ENCODE measurements at regions not wholly inside any gene's neighbourhood (a gene's known extent, or its start where the extent isn't known, plus 50 kb on each side); places are given as distances from the start of the nearest gene placed in this dataset.
"Not testable (repeated sequence)": the region's sequence is repeated elsewhere in the genome, so short reads cannot be mapped to it uniquely, and the experiment has no call there.

DNA sequence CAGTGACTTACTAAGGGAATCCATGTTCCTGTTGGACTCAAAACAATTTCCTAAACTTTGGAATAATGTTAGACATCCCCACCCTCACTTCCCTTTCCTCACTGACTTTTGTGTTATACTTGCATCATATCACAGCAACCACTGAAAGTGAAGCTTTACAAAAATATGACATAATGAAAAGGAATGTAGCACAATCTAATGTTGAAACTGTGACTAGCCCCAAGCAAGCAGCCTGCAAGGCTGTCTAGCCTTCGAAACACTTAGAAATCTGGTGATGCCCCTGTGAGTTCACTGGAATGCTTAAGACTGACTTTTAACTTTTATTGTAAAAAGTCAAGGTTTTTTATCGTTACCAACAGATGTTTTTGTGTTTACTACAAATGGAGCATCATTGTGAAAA is 203.7 kb upstream of the ZNF385D start:
- H3K36me3 ChIP-seq (ENCODE audit: insufficient read depth, low read length), result no peaks in the 10 kb centered on the region
- H3K4me1 ChIP-seq (ENCODE audit: insufficient read depth, low read length), result peaks cover 8% of the 10 kb centered on the region
- no peaks in the 10 kb centered on the region for H3K27me3 ChIP-seq (ENCODE audit: insufficient read depth, low read length)
- H3K4me3 ChIP-seq (ENCODE audit: low read length), result no peak overlapping the region
- no peak overlapping the region for H2AFZ ChIP-seq (ENCODE audit: low read depth, low read length)
- H3K9me3 ChIP-seq (ENCODE audit: low read length), result no peaks in the 10 kb centered on the region

DNA sequence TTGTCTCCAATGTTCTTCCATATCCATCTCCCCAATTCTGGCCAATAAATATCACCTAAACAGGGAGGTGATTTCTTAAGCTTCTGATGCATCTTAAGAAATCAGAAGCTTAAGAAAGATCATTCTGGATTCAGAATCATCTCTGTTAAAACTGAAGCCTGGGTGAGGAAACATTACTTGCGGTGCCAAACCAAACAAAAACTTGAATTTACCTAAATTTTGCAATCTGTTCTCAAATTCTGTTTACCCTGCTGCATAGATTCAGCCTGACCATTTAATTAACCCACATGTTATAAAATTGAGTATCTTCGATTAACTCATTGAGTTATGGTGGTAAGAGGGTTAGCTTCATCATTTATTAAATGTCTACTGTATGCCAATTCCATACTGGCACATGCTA is 204.4 kb upstream of the ZNF385D start:
- no peaks in the 10 kb centered on the region for H3K9me3 ChIP-seq (ENCODE audit: low read length)

DNA sequence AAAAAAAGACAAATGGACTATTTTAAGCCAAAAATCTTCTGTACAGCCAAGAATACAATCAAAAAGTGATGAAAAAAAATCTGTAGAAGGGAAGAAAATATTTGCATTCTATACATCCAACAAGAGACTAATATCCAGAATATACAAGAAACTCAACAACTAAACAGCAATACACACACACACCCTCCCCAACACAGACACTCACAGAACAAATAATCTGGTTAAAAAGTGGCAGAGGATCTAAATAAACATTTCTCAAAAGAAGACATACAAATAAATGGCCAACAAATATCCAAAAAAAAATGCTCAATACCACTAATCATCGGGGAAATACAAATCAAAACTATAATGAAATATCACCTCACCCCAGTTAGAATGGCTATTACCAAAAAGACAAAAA is 209.0 kb upstream of the ZNF385D start:
- Histone ChIP-seq H3K4me1 (ENCODE audit: insufficient read depth, low read length) (no peaks in the 10 kb centered on the region), H3K36me3 (ENCODE audit: insufficient read depth, low read length) (no peaks in the 10 kb centered on the region), H3K27me3 (ENCODE audit: insufficient read depth, low read length) (no peaks in the 10 kb centered on the region), H3K4me3 (ENCODE audit: low read length) (no peak overlapping the region), H3K9me3 (ENCODE audit: low read length) (no peaks in the 10 kb centered on the region), H2AFZ (ENCODE audit: low read depth, low read length) (no peak overlapping the region)

More for the DNA sequence above, 204.4 kb upstream of the ZNF385D start:
- Histone ChIP-seq H3K4me3 (ENCODE audit: low read length) (no peak overlapping the region), H3K27me3 (ENCODE audit: insufficient read depth, low read length) (no peaks in the 10 kb centered on the region), H2AFZ (ENCODE audit: low read depth, low read length) (no peak overlapping the region), H3K4me1 (ENCODE audit: insufficient read depth, low read length) (peaks cover 8% of the 10 kb centered on the region), H3K36me3 (ENCODE audit: insufficient read depth, low read length) (no peaks in the 10 kb centered on the region)

DNA sequence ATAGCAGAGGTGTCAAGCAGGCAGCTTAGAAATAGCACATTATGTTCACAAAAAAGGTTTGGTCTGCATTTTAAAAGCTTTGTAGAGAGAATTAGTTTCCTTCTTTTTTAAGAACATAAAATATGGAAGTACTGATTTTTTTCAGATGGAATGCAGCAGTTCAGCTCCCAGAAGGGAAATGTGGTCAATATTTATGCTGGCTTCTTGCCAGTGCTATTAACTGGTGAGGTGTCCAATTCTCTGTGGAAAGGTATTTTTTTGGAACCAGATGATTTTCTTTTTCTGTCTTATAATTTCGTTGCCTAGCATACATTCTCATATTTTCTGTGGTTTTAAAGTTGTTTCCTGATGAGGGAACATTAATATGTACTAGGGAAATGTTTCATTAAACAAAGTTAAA is 211.4 kb upstream of the ZNF385D start:
- H3K9me3 ChIP-seq (ENCODE audit: low read length), result no peaks in the 10 kb centered on the region
- H3K4me3 ChIP-seq (ENCODE audit: low read length), result no peak overlapping the region
- no peaks in the 10 kb centered on the region for H3K27me3 ChIP-seq (ENCODE audit: insufficient read depth, low read length)
- H2AFZ ChIP-seq (ENCODE audit: low read depth, low read length), result no peak overlapping the region
- no peaks in the 10 kb centered on the region for H3K36me3 ChIP-seq (ENCODE audit: insufficient read depth, low read length)
- H3K4me1 ChIP-seq (ENCODE audit: insufficient read depth, low read length), result no peaks in the 10 kb centered on the region

DNA sequence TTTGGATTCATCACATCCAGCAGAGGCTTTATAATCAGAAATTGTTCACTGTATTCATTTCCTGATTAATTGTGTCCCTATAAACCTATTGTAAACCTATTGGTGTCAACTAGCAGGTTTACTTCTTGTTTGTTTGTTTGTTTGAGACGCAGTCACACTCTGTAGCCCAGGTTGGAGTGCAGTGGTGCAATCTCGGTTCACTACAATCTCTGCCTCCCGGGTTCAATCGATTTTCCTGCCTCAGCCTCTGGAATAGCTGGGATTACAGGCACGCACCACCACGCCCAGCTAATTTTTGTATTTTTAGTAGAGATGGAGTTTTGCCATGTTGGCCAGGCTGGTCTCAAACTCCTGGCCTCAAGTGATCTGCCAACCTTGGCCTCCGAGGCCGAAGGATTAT is 215.4 kb upstream of the ZNF385D start:
- H3K36me3 ChIP-seq (ENCODE audit: insufficient read depth, low read length); H3K27me3 ChIP-seq (ENCODE audit: insufficient read depth, low read length); H3K4me3 ChIP-seq (ENCODE audit: low read length); H2AFZ ChIP-seq (ENCODE audit: low read depth, low read length); H3K9me3 ChIP-seq (ENCODE audit: low read length); H3K4me1 ChIP-seq (ENCODE audit: insufficient read depth, low read length): not testable (repeated sequence)

DNA sequence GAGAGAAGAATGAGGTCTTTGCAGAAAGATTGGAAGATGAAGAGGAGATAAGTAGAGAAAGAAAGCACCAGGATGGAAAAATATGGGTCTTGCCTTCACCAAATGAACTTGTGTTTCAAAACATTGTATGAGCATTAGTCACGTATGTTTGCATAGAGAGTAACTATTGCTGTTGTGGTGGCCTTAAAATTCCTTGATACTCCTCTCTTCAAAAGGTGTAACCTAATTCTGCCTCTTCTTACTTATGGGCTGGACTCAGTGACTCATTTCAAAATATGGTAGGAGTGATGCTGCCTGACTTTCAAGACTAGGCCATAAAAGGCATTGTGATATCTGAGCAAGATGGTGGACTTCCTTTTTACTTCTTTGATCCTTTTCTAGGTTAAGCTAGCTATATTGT is 228.7 kb upstream of the ZNF385D start:
- H3K27me3 ChIP-seq (ENCODE audit: insufficient read depth, low read length), result no peaks in the 10 kb centered on the region
- H3K36me3 ChIP-seq (ENCODE audit: insufficient read depth, low read length), result no peaks in the 10 kb centered on the region
- no peaks in the 10 kb centered on the region for H3K9me3 ChIP-seq (ENCODE audit: low read length)
- H3K4me3 ChIP-seq (ENCODE audit: low read length), result no peak overlapping the region
- no peaks in the 10 kb centered on the region for H3K4me1 ChIP-seq (ENCODE audit: insufficient read depth, low read length)
- H2AFZ ChIP-seq (ENCODE audit: low read depth, low read length), result no peak overlapping the region

DNA sequence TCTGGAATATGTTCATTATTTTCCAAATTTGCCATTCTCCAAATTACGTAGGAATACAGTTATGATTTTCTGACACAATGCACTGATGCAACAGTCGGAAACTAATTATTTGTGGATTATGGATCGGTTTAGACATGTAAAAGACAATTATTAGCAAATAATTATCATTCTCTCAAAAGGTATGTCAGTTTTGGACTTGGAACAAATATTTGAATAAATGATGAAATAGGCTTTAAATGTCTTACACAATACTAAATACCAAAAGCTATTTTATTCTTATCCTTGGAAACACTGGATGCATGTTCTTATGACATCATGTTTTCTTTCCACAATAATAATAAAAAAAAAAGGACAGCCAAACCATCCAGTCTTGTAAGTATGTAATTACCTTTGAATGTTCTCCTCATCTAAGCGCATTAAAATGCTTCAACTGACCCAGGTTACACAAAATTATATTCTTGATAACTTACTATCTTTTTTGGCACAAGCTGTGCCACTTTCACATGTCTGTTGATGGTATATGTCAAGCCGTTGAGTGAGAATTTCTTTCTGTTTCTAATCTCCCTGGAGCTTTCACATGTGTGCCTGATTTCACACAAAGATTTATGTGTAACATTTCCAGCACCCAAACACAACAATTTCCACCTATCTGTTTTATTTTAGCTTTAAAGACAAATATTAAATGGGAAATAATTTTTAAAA is 238.5 kb upstream of the ZNF385D start:
- H3K4me1 ChIP-seq (ENCODE audit: insufficient read depth, low read length), result no peaks in the 10 kb centered on the region
- H3K4me3 ChIP-seq (ENCODE audit: low read length), result no peak overlapping the region
- H3K36me3 ChIP-seq (ENCODE audit: insufficient read depth, low read length), result no peaks in the 10 kb centered on the region
- no peaks in the 10 kb centered on the region for H3K9me3 ChIP-seq (ENCODE audit: low read length)
- no peak overlapping the region for H2AFZ ChIP-seq (ENCODE audit: low read depth, low read length)
- no peaks in the 10 kb centered on the region for H3K27me3 ChIP-seq (ENCODE audit: insufficient read depth, low read length)

DNA sequence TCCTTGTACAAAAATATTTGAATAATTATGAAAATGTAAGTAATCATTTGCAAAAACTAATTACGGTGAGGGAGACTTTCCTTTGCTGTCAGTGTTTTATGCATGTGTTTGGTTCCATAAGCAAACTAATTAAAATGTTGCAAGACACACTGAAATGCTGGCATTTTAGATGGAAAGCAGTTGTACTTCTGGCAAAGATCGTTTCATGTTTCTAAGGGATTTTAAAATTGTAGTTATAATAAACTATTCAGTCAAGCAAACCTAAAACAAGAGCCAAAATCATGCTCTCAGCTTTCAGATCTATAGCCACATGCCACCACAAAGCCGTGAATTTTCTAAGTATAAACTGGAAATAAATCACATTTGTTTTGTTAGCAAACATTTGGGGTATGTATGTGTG is 240.1 kb upstream of the ZNF385D start:
- Histone ChIP-seq H3K36me3 (ENCODE audit: insufficient read depth, low read length) (no peaks in the 10 kb centered on the region), H3K4me3 (ENCODE audit: low read length) (no peak overlapping the region), H2AFZ (ENCODE audit: low read depth, low read length) (no peak overlapping the region), H3K27me3 (ENCODE audit: insufficient read depth, low read length) (no peaks in the 10 kb centered on the region), H3K9me3 (ENCODE audit: low read length) (no peaks in the 10 kb centered on the region), H3K4me1 (ENCODE audit: insufficient read depth, low read length) (no peaks in the 10 kb centered on the region)

DNA sequence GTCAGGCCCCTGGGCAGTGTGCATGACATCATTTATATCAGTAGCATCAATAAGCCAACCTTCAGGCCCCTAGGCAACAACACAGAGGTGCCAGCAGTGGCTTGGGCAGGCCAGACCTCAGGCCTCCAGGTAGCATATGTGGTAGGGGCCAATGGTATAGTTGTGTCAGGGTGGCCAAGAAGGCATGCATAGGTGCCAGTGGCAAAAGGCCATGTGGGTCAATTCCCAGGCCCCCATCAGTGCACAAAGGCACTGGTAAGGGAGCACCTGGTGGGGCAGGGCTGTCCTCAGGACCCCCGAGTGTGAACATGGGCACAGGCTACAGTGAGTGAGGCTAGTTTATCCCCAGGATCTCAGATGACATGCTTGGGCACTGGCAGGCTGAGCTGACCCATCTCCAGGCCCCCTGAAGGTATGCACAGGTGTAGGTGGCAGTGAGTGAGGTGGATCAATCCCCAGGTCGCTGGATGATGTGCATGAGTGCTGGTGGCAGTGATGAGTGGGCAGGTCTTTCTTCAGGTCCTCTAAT is 244.1 kb upstream of the ZNF385D start:
- Histone ChIP-seq H3K36me3 (ENCODE audit: insufficient read depth, low read length) (no peaks in the 10 kb centered on the region), H2AFZ (ENCODE audit: low read depth, low read length) (no peak overlapping the region), H3K4me3 (ENCODE audit: low read length) (no peak overlapping the region), H3K9me3 (ENCODE audit: low read length) (no peaks in the 10 kb centered on the region), H3K27me3 (ENCODE audit: insufficient read depth, low read length) (no peaks in the 10 kb centered on the region), H3K4me1 (ENCODE audit: insufficient read depth, low read length) (no peaks in the 10 kb centered on the region)

DNA sequence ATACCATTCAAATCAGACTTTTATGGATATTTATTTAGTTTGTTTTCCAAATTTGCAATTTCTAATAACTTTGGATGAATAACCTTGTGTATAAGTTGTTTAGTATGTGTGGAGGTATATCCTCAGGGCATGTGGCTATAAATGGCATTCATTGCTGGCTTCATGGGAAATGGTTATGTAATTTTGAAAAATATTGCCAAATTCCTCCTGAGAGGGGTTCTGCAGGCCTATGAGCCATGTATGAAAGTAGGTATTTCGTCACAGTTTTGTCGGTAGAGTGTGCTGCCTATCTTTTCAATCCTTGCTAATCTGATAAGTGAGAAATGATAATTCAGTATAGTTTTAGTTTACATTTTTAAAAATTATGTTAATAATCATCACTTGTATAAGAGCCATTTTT is 256.4 kb upstream of the ZNF385D start:
- Histone ChIP-seq H3K9me3 (ENCODE audit: low read length) (no peaks in the 10 kb centered on the region), H3K27me3 (ENCODE audit: insufficient read depth, low read length) (no peaks in the 10 kb centered on the region), H2AFZ (ENCODE audit: low read depth, low read length) (no peak overlapping the region), H3K4me3 (ENCODE audit: low read length) (no peak overlapping the region), H3K36me3 (ENCODE audit: insufficient read depth, low read length) (no peaks in the 10 kb centered on the region), H3K4me1 (ENCODE audit: insufficient read depth, low read length) (no peaks in the 10 kb centered on the region)

DNA sequence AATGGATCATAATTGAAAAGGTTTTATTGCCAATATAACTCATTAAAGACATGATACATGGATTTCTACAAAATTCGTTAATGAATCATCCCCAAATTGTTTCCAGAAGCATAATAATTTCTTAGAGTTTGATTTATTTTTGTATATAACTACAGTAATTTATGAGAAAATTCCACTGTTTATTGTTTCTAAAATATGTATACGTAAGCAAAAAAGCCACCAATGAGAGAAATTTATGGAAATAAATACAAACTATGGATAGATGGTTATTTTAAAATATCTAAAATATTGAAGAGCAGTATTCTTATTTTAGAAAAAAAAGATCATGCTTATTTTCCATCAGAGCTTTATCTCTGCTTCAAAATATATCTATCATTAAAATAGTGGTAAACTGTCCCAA is 260.0 kb upstream of the ZNF385D start:
- Histone ChIP-seq H3K27me3 (ENCODE audit: insufficient read depth, low read length) (no peaks in the 10 kb centered on the region), H3K4me1 (ENCODE audit: insufficient read depth, low read length) (no peaks in the 10 kb centered on the region), H3K9me3 (ENCODE audit: low read length) (no peaks in the 10 kb centered on the region), H3K4me3 (ENCODE audit: low read length) (no peak overlapping the region), H2AFZ (ENCODE audit: low read depth, low read length) (no peak overlapping the region), H3K36me3 (ENCODE audit: insufficient read depth, low read length) (no peaks in the 10 kb centered on the region)

DNA sequence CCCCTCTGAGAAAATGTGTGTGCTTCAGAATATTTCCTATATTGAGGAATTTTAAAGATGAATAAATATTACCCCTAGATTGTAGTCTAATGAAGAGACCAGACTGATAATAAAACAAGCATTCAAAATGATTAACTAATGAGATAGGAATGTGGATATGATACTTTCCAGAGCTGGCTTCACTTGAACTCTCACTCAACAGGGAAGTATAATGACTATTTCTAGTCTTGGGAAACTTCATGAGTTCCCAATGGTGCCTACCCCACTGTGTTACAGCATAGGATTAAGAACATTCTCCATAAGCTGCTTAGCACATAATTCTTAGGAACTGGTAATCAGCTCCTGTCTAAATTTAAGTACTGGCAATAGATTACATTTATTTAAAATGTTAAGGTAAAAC is 261.5 kb upstream of the ZNF385D start:
- no peaks in the 10 kb centered on the region for H3K27me3 ChIP-seq (ENCODE audit: insufficient read depth, low read length)
- H2AFZ ChIP-seq (ENCODE audit: low read depth, low read length), result no peak overlapping the region
- H3K4me3 ChIP-seq (ENCODE audit: low read length), result no peak overlapping the region
- no peaks in the 10 kb centered on the region for H3K36me3 ChIP-seq (ENCODE audit: insufficient read depth, low read length)
- no peaks in the 10 kb centered on the region for H3K9me3 ChIP-seq (ENCODE audit: low read length)
- H3K4me1 ChIP-seq (ENCODE audit: insufficient read depth, low read length), result no peaks in the 10 kb centered on the region

DNA sequence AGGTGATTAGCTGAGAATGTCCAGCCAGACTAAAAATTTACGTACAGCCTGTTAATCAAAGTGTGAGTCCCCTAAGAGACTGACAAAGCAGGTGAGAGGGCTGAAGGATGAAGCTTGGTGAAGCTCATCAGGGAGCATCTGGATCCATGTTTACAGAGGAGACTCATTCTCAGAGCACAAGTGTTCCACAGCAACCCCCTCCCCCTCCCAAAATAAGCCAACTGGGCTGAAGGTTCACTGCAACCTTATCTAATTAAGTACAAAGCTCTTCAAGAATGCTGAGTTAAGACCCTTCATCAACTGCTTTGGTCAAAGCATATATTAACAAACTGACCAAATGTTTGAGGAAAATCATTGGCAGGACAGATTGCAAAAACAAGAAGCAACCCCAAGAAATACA is 262.6 kb upstream of the ZNF385D start:
- H3K36me3 ChIP-seq (ENCODE audit: insufficient read depth, low read length), result no peaks in the 10 kb centered on the region
- H2AFZ ChIP-seq (ENCODE audit: low read depth, low read length), result no peak overlapping the region
- H3K4me1 ChIP-seq (ENCODE audit: insufficient read depth, low read length), result no peaks in the 10 kb centered on the region
- no peak overlapping the region for H3K4me3 ChIP-seq (ENCODE audit: low read length)
- no peaks in the 10 kb centered on the region for H3K9me3 ChIP-seq (ENCODE audit: low read length)
- H3K27me3 ChIP-seq (ENCODE audit: insufficient read depth, low read length), result no peaks in the 10 kb centered on the region

DNA sequence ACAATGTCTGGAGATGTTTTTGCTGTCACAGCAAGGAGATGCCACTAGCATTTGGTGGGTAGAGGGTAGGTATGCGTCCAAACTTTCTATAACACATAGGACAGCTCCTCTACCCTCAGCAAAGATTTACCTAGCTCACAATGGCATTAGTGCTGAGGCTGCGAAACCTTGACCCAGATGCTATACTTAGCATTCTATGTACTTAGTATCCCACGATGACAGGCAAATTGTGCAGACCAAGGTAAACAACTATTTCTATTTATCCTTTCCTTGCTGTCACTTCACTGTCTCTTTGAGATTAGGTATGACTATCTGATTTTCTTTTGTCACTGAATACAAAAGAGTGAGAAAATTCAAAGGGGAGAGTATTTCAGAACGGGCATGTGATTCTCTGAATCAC is 265.2 kb upstream of the ZNF385D start:
- Histone ChIP-seq H3K36me3 (ENCODE audit: insufficient read depth, low read length) (no peaks in the 10 kb centered on the region), H2AFZ (ENCODE audit: low read depth, low read length) (no peak overlapping the region), H3K4me1 (ENCODE audit: insufficient read depth, low read length) (no peaks in the 10 kb centered on the region), H3K9me3 (ENCODE audit: low read length) (no peaks in the 10 kb centered on the region), H3K27me3 (ENCODE audit: insufficient read depth, low read length) (no peaks in the 10 kb centered on the region), H3K4me3 (ENCODE audit: low read length) (no peak overlapping the region)
